ENCODE measurements at regions not wholly inside any gene's neighbourhood (a gene's known extent, or its start where the extent isn't known, plus 50 kb on each side); places are given as distances from the start of the nearest gene placed in this dataset.

GRCh38 chr1:187477535-187477934, 648.8 kb downstream of the PLA2G4A start:
- Histone ChIP-seq H3K27me3 (ENCODE audit: insufficient read depth, low read length) (no peaks in the 10 kb centered on the region), H3K4me1 (ENCODE audit: insufficient read depth, low read length, severe bottlenecking) (no peaks in the 10 kb centered on the region), H4K20me1 (ENCODE audit: insufficient read depth, low read length) (no peaks in the 10 kb centered on the region), H2AFZ (ENCODE audit: low read length) (no peak overlapping the region), H3K36me3 (ENCODE audit: insufficient read depth, low read length) (no peaks in the 10 kb centered on the region), H3K4me3 (ENCODE audit: low read depth, low read length, poor library complexity, severe bottlenecking) (no peak overlapping the region), H3K9me2 (ENCODE audit: low read depth, low read length) (no peaks in the 10 kb centered on the region), H3K9me3 (ENCODE audit: low read length) (no peaks in the 10 kb centered on the region), H3K79me2 (ENCODE audit: insufficient read depth, low read length) (no peaks in the 10 kb centered on the region), H3F3A (ENCODE audit: insufficient read depth, low read length) (no peaks in the 10 kb centered on the region), H3K9ac (ENCODE audit: low read length) (no peak overlapping the region), H3K4me2 (ENCODE audit: low read length) (no peak overlapping the region), H3K27ac (ENCODE audit: low read depth, low read length, poor library complexity, severe bottlenecking) (no peak overlapping the region)
- TF ChIP-seq CTCF (IDR thresholded peaks at IDR 0.05; ENCODE audit: low read length), result no peak
- TF ChIP-seq EZH2 (IDR thresholded peaks at IDR 0.05; ENCODE audit: borderline replicate concordance, low read length), result no peak

GRCh38 chr1:187481581-187482148, 652.9 kb downstream of the PLA2G4A start:
- TF ChIP-seq CTCF (IDR thresholded peaks at IDR 0.05; ENCODE audit: low read length), result no peak
- TF ChIP-seq EZH2 (IDR thresholded peaks at IDR 0.05; ENCODE audit: borderline replicate concordance, low read length), result no peak
- Histone ChIP-seq H3K36me3 (ENCODE audit: insufficient read depth, low read length) (no peaks in the 10 kb centered on the region), H3K27me3 (ENCODE audit: insufficient read depth, low read length) (no peaks in the 10 kb centered on the region), H3K4me3 (ENCODE audit: low read depth, low read length, poor library complexity, severe bottlenecking) (no peak overlapping the region), H3K9ac (ENCODE audit: low read length) (no peak overlapping the region), H3K9me3 (ENCODE audit: low read length) (no peaks in the 10 kb centered on the region), H3K4me2 (ENCODE audit: low read length) (no peak overlapping the region), H3K9me2 (ENCODE audit: low read depth, low read length) (no peaks in the 10 kb centered on the region), H3F3A (ENCODE audit: insufficient read depth, low read length) (no peaks in the 10 kb centered on the region), H3K79me2 (ENCODE audit: insufficient read depth, low read length) (no peaks in the 10 kb centered on the region), H3K4me1 (ENCODE audit: insufficient read depth, low read length, severe bottlenecking) (no peaks in the 10 kb centered on the region), H2AFZ (ENCODE audit: low read length) (no peak overlapping the region), H3K27ac (ENCODE audit: low read depth, low read length, poor library complexity, severe bottlenecking) (no peak overlapping the region), H4K20me1 (ENCODE audit: insufficient read depth, low read length) (no peaks in the 10 kb centered on the region)

- Histone ChIP-seq H3K27ac (ENCODE audit: low read depth, low read length, poor library complexity, severe bottlenecking) (no peak overlapping the region), H3K27me3 (ENCODE audit: insufficient read depth, low read length) (no peaks in the 10 kb centered on the region), H3F3A (ENCODE audit: insufficient read depth, low read length) (no peaks in the 10 kb centered on the region), H3K9me3 (ENCODE audit: low read length) (no peaks in the 10 kb centered on the region), H3K9ac (ENCODE audit: low read length) (no peak overlapping the region), H3K36me3 (ENCODE audit: insufficient read depth, low read length) (no peaks in the 10 kb centered on the region), H3K4me1 (ENCODE audit: insufficient read depth, low read length, severe bottlenecking) (no peaks in the 10 kb centered on the region), H3K79me2 (ENCODE audit: insufficient read depth, low read length) (no peaks in the 10 kb centered on the region), H2AFZ (ENCODE audit: low read length) (no peak overlapping the region), H4K20me1 (ENCODE audit: insufficient read depth, low read length) (no peaks in the 10 kb centered on the region), H3K4me2 (ENCODE audit: low read length) (no peak overlapping the region), H3K9me2 (ENCODE audit: low read depth, low read length) (no peaks in the 10 kb centered on the region), H3K4me3 (ENCODE audit: low read depth, low read length, poor library complexity, severe bottlenecking) (no peak overlapping the region)
- TF ChIP-seq EZH2 (IDR thresholded peaks at IDR 0.05; ENCODE audit: borderline replicate concordance, low read length) (no peak), CTCF (IDR thresholded peaks at IDR 0.05; ENCODE audit: low read length) (no peak)
These were observed 661.5 kb downstream of the PLA2G4A start for GRCh38 chr1:187490266-187490665.
